ENCODE measurements at regions not wholly inside any gene's neighbourhood (a gene's known extent, or its start where the extent isn't known, plus 50 kb on each side); places are given as distances from the start of the nearest gene placed in this dataset.

GRCh38 chr9:28624771-28625170 lies 1051.5 kb upstream of the C9orf72 start:
- H3K4me2 ChIP-seq (ENCODE audit: low read depth, low read length), result no peak overlapping the region
- no peaks in the 10 kb centered on the region for H3K4me1 ChIP-seq (ENCODE audit: insufficient read depth, low read length)
- H2AFZ ChIP-seq (ENCODE audit: low read length), result no peak overlapping the region
- no peak for ATAC-seq
- H3K27me3 ChIP-seq (ENCODE audit: control insufficient read depth in 1 of 2, insufficient read depth in 2 of 2, low read length in 2 of 2), result no peaks in the 10 kb centered on the region
- in situ Hi-C loops (cut with HindIII; ENCODE audit: extremely low pct_ligation_motif_present, low pct_unique_long_range_greater_than_20kb) (no loop called here), intact Hi-C loops (cut with micrococcal nuclease; ENCODE audit: unreplicated experiment) (no loop called here)
- DNase-seq (ENCODE audit: low spot score), result no peak
- no peak overlapping the region for H3K27ac ChIP-seq (ENCODE audit: extremely low read length, insufficient read depth, low read length)
- H4K20me1 ChIP-seq (ENCODE audit: insufficient read depth, low read length), result no peaks in the 10 kb centered on the region
- H3K4me3 ChIP-seq (replicated peaks in 1 of 3; ENCODE audit: insufficient read depth in 1 of 3, low read depth in 2 of 3, low read length in 3 of 3), result no peak overlapping the region
- POLR2A ChIA-PET, result no interaction called here
- no TSS peak for BruUV-seq (replicated peaks)
- no peaks in the 10 kb centered on the region for H3K9me3 ChIP-seq (ENCODE audit: low read length)
- no CpG with 5 or more reads among the region's 1 CpG for whole genome bisulfite sequencing (ENCODE audit: low lambda C conversion rate)
- no peak overlapping the region for H3K9ac ChIP-seq (ENCODE audit: insufficient read depth, low read depth, low read length)
- no peak for FAIRE-seq
- CTCF ChIA-PET (ENCODE audit: low intra/inter-chr PET ratio, low total read pairs), result no interaction called here
- no peaks in the 10 kb centered on the region for H3K79me2 ChIP-seq (ENCODE audit: insufficient read depth, low read length)
- H3K36me3 ChIP-seq (replicated peaks in 1 of 2; ENCODE audit: control insufficient read depth in 1 of 2, insufficient read depth in 2 of 2, low read length in 2 of 2), result no peaks in the 10 kb centered on the region
- TF ChIP-seq ZSCAN12 (CRISPR knock-in tag; IDR thresholded peaks at IDR 0.05), result no peak
- TF ChIP-seq ZNF747 (CRISPR knock-in tag; IDR thresholded peaks at IDR 0.05; ENCODE audit: borderline replicate concordance), result no peak
- no peak for TF ChIP-seq ZBTB21 (CRISPR knock-in tag; IDR thresholded peaks at IDR 0.05)
- no peak for TF ChIP-seq ZNF557 (CRISPR knock-in tag; IDR thresholded peaks at IDR 0.05)
- TF ChIP-seq, protein P1, sequence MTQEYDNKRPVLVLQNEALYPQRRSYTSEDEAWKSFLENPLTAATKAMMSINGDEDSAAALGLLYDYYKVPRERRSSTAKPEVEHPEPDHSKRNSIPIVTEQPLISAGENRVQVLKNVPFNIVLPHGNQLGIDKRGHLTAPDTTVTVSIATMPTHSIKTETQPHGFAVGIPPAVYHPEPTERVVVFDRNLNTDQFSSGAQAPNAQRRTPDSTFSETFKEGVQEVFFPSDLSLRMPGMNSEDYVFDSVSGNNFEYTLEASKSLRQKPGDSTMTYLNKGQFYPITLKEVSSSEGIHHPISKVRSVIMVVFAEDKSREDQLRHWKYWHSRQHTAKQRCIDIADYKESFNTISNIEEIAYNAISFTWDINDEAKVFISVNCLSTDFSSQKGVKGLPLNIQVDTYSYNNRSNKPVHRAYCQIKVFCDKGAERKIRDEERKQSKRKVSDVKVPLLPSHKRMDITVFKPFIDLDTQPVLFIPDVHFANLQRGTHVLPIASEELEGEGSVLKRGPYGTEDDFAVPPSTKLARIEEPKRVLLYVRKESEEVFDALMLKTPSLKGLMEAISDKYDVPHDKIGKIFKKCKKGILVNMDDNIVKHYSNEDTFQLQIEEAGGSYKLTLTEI (CRISPR knock-in tag; conservative IDR thresholded peaks at IDR 0.05), result no peak
- TF ChIP-seq MAZ (IDR thresholded peaks at IDR 0.05; ENCODE audit: borderline replicate concordance, low read depth, low read length), result no peak
- TF ChIP-seq MAZ (CRISPR knock-in tag; IDR thresholded peaks at IDR 0.05; ENCODE audit: low read depth), result no peak
- TF ChIP-seq, protein P2, sequence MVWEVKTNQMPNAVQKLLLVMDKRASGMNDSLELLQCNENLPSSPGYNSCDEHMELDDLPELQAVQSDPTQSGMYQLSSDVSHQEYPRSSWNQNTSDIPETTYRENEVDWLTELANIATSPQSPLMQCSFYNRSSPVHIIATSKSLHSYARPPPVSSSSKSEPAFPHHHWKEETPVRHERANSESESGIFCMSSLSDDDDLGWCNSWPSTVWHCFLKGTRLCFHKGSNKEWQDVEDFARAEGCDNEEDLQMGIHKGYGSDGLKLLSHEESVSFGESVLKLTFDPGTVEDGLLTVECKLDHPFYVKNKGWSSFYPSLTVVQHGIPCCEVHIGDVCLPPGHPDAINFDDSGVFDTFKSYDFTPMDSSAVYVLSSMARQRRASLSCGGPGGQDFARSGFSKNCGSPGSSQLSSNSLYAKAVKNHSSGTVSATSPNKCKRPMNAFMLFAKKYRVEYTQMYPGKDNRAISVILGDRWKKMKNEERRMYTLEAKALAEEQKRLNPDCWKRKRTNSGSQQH (CRISPR knock-in tag; IDR thresholded peaks at IDR 0.05; ENCODE audit: low read depth), result no peak
- TF ChIP-seq KMT2B (CRISPR knock-in tag; IDR thresholded peaks at IDR 0.05), result no peak
- no peak for TF ChIP-seq ZNF766 (CRISPR knock-in tag; IDR thresholded peaks at IDR 0.05; ENCODE audit: borderline replicate concordance)
- TF ChIP-seq, protein P3, sequence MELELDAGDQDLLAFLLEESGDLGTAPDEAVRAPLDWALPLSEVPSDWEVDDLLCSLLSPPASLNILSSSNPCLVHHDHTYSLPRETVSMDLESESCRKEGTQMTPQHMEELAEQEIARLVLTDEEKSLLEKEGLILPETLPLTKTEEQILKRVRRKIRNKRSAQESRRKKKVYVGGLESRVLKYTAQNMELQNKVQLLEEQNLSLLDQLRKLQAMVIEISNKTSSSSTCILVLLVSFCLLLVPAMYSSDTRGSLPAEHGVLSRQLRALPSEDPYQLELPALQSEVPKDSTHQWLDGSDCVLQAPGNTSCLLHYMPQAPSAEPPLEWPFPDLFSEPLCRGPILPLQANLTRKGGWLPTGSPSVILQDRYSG (CRISPR knock-in tag; IDR thresholded peaks at IDR 0.05), result no peak
- TF ChIP-seq KMT2A (CRISPR knock-in tag; IDR thresholded peaks at IDR 0.05), result no peak
